GM18868 (cell line): ENCODE measurements at regions not wholly inside any gene's neighbourhood (a gene's known extent, or its start where the extent isn't known, plus 50 kb on each side); places are given as distances from the start of the nearest gene placed in this dataset.

Experiments
- ATAC-seq: cut with Tn5 transposase; IDR thresholded peaks from one replicate; pipeline ENCODE4 v1.9.1; 2021; ENCODE audit warnings: mild to moderate bottlenecking, moderate library complexity; ENCODE audit not compliant: unreplicated experiment

- no peak for ATAC-seq
Measured at GRCh38 chr1:47572731-47573430, 135.0 kb downstream of the FOXD2 start.

DNA sequence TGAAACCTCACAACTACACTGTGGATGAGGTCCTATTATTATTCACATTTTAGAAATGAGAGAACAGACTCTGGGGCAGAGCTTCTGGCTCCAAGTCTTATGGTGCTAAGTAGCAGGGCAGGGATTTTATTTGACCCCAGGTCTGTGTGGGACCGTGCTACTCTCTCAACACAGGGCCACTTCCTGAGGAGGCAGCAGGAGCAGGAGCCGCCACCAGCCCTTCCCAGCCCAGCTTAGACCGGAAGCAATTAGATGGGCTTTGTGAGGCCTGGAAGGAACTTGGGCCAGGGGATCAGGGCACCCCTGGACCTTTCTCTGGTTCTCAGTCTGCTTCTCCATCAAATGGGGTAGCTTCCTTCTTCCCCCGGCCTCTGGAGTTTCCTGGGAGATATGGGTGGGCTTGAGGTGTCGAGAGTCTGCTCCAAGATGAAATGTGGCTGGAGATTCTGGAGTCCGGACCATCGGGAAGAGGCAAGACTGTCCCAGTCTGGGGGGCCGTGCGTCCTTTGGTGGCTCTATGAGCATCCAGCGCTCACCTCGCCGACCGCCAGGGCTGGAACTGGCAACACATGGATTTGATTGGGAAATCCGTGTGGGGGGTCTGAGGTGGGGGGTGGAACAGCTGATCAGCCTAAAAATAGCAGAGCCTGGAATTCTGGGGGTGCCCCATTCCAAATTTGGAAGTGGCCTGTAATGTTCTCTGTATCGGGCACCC, 136.8 kb downstream of the FOXD2 start:
- ATAC-seq = no peak

DNA sequence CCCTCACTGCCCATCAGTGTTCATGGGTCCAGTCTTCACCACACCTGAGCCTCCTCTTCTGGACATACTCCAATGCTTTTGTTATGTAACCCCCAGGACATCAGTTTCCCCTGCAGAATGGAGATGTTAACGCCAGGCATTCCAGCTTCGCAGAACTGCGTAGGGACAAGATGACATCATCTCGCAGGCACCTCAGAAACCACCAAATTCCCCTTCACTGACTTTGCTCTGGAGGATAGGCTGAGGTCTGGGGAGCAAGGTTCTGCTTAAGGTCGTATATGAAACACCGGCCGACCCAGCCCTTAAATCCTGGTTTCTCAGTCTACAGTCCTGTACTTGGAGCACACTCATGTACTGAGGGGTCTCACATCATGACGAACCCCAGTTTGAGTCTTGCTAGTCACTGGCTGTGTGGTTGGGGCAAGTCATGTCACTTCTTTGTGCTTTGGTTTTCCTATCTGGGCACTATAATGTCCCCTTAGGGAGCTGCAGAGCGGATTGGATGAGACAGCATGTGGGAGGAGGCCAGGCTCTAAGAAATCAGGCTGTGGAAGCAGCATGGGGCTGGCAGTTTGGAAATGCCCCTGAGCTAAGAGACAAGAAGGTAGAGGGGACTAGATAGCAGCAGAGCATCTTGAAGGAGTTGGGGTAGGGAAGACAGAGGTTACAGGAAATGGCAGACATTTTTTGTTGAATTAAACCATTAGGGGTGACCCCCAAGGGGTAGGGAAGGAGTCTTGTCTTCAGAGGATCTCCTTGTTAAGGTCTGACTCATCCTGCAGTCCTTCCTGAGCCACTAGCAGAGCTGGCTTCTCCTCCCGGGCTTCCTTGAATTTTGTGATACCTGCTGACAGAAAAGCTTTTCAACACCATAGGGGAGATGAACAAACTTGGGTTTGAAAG, 138.3 kb downstream of the FOXD2 start:
- ATAC-seq = no peak

DNA sequence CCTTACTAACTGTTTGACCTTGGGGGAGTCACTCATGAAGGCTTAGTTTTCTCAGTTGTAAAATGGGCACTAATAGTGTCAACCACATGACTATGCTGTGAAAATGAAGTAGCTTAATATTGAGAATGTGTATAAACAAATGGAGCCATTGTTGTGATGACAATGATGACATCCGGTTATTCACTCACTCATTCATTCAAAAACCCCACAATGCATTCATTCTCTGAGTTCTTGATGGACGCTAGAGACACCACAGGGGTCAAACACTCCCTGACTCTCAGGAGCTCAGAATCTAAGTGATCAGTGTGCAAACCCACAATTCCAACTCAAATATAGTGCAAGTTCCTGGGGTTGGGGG, 138.9 kb downstream of the FOXD2 start:
- no peak for ATAC-seq

- no peak for ATAC-seq
Measured at GRCh38 chr1:47577303-47578025, 139.6 kb downstream of the FOXD2 start.

GRCh38 chr1:47578026-47578720, 140.3 kb downstream of the FOXD2 start:
- ATAC-seq = no peak

DNA sequence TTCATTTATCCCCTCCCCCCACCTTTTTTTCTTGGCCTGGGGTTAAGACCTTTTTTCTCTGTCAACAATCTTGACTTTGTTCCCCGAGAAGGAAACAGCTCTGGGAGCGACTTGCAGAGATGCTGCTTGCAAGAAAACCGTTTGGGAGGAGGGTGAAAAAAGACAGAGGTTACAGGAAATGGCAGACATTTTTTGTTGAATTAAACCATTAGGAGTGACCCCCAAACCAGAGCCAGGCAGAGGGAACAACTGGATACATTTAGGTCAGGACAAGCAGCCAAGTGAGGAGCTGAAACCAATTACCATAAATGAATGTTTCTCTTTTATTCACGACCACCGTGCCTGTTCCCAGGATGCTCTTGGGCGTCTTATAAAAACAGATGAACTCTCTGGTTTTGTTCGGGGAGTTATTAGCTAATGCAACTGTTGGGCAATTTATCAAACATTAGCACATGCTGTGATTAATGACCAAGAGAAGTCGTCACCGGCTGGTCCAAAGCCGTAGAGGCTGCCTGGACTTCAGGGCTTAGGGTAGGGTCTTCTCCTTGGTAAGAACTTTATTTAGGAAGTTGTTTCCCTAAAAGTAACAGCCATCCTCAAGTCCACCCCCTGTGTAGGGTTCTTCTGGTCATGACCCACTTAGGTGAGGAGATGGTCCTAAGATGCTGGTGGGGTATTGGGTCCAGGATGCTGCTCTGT, 141.0 kb downstream of the FOXD2 start:
- no peak for ATAC-seq

GRCh38 chr1:47579809-47580208, 142.0 kb downstream of the FOXD2 start:
- ATAC-seq = no peak

- ATAC-seq = no peak
Measured at GRCh38 chr1:47580451-47580995, 142.7 kb downstream of the FOXD2 start.

DNA sequence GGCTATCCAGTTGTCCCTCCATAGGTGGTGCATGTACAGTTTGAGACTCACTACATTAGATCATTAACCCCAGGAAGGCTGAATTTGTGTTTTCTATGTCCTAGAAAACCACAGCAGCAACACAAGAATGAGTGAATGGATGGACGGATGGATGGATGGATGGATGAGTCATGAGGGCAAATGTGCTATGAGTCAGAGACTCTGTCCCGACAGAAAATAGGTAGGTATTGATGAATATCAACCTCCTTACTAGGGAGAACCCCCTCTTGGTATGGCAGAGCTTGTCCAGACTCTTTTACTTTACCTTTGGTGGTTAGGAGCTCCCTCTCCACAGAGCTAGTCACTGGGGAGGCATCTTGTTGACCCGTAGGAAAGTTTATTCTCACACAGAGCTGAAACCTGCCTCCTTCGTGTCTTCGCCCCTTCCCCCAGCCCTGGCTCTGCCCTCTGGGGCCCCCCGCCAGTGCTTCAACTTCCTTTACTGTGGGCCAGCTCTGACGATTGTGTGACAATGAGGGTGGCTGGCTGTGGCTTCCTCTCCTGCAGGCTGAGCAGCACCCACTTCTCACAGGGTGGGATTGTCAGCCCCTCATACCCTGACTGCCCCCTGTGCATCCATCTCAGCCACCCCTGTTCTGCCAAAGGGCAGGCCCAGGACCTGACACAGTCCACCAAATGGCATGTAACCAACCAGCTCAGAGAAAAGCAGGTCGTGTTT, 145.2 kb downstream of the FOXD2 start:
- ATAC-seq = no peak

GRCh38 chr1:47584249-47584648, 146.4 kb downstream of the FOXD2 start:
- ATAC-seq = no peak

DNA sequence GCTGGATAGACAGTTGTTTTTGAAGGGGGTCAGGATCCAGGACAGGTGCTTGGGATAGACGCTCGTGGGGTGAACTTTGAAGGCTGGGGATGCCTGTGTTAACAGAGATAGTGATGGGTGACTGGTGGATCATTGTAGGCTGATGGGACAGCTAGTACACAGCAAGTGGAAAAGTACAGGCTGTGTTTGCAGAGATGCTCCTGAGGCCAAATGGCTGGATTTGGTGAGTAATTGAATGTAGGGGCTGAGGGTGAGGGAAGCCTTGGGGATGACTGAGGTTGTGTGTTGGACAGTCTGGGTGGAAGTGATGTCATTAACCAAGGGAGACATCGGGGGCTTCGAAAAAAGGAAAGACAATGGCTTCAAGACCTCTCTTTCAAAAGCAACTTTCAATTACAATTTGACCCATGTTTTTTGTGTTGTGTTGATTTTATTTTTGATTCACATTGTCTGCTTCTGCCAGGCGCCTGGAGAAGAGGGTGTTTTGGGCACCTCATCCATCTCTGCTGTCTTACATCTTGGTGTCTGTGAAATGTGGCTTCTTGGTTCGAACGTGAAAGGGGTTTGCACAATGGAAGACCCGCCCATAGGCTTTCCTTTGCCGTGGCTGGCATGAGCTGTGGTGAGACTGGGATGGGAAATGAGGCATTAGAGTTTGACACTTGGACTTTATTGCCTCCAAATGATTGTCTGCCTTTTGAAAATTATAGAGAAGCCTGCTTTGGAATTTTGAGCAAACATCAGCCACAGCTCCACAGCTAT, 147.5 kb downstream of the FOXD2 start:
- no peak for ATAC-seq

GRCh38 chr1:47587891-47588582, 150.2 kb downstream of the FOXD2 start:
- no peak for ATAC-seq

GRCh38 chr1:47590523-47591225, 152.8 kb downstream of the FOXD2 start:
- no peak for ATAC-seq

GRCh38 chr1:47591801-47592200, 154.0 kb downstream of the FOXD2 start:
- no peak for ATAC-seq

DNA sequence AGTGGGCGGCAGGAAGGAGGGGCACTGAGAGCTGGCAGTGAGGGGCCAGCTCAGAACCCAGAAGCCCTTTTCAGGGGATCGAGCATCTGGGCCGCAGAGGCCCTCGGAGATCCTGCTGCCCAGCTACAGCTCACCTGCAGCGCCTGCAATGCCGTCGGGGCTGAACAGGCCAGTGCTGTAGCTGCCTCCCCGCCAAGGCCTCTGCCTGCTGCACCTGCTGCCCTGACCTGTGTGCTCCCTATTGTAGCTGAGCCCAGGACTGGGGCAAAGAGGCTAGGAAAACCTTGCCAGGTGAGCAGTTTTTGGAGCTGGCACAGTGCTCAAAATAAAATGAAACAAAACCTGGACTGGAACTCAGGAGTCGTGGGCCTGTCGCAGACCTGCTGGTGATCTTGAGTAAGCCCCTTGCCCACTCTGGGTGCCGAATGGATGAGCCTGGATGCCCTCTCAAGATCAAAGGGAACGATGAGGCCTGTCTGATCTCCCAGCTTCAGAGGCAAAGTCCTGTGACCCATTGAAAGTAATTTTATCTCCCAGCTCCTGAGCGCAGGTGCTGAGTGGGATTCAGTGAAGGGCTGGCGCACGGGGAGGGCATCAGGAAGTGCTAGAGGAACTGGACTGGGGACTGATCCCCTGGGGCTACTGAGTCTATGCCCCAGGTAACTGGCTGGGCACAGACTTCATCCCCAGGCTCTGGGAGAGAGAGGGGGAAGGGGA, 154.6 kb downstream of the FOXD2 start:
- no peak for ATAC-seq
